ENCODE measurements at regions not wholly inside any gene's neighbourhood (a gene's known extent, or its start where the extent isn't known, plus 50 kb on each side); places are given as distances from the start of the nearest gene placed in this dataset.

DNA sequence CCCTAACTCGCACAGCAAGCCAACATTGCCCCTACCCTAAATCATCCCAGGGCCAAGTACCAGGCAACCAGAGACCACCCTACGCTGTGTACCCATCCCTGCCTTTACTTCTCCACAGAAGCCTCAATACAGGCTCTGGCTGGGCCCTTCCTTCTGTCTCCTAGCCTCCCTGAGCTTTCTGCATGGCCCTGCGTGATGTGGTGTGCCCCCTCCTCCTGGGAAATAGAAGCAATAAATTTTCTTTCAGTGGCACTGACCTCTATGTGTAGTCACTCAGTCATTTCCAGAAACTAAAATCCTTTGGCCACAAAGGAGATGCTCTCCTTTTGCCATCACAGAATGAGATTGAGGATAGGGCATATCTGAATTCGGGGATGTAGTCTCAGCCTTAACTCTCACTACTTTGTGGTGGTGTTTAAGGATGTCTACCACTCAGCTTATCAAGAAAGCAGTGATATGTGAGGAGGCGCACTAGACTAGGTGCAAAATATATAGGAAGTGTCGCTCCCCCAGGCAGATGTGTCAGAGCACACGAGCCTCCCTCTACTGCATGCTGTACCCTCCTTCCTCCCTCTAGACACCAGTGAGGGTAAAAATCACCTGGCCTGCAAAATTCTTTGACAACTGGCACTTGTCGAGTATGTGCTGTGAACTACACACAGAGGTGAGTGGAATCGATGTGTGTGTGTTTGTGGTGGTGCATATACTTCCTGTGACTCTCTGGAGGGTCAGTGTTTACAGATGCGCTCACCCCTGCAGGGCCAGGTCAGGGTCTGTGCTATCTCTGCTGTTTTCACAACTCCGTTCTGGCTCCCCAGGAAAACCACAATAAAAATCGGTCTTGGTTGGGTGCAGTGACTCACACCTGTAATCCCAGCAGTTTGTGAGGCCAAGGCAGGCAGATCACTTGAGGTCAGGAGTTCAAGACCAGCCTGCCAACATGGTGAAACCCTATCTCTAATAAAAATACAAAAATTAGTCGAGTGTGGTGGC lies 825.9 kb upstream of the IGFBP3 start:
- no peak for DNase-seq

DNA sequence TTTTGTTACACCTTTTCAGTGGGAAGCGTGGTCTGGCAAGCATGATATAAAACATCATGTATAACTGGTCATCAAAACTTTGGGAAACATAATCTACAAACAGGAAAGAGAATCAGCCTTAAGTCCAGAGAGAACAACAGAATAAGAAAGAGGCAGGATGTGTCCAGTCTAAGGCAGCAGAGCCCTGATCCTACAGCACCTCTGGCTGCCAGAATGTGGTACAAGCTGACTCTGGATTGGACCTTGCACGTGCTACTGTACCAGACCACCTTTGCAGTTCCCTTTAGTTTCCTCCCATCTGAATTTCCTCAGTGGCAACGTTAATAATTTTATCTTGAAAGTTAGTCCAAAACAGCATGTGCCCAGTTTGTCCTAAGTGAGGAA lies 824.6 kb upstream of the IGFBP3 start:
- no peak for DNase-seq

DNA sequence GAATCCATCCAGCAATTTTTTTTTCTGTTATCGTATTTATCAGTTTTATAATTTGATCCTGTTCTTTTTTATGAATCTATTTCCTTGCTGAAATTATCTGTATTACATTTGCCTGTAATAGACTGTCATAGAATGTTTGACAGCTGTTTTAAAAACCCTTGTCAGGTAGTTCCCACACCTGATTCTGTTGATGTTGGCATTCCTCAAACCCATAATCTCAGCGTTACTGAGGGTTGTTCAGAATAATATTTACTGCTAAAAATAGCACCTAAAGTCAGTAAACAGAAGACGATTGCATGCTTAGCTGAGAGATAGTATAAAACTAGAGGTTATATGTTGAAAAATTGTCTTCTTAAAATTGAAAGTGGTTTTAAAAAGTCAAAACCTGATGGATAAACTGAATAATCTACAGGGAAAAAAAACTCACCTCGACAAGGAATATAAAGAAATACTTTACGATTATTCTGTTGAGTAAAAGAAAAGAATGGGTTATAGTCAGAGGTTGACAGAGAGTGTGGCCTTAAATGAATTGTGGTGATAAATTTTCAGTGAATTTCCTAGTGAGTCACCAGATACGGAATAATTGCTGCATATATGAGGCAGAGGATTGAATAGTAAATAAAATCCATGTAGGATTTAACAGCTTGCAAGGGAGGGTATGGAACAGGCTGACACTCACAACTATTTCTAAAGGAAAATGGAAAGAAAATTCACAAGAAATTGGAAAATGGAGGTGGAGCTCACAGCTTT lies 824.1 kb upstream of the IGFBP3 start:
- no peak for DNase-seq

DNA sequence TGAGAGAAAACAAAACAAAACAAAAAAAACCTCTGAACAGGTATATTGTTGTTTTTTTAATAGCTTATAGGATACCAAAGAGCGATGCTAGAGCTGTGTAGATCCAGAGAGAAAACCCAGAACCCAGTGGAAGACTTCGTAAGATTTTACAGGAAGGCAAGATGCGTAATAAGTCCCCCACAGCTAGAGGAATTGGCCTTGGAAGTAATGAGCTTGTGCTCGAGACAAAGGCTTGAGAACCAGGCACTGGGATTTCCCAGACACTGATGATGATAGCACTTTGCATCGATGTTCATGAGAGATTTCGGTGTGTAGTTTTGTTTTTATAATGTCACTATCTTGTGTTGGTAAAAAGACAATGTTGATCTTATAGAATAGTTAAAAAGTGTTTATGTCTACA lies 821.5 kb upstream of the IGFBP3 start:
- DNase-seq, result no peak

DNA sequence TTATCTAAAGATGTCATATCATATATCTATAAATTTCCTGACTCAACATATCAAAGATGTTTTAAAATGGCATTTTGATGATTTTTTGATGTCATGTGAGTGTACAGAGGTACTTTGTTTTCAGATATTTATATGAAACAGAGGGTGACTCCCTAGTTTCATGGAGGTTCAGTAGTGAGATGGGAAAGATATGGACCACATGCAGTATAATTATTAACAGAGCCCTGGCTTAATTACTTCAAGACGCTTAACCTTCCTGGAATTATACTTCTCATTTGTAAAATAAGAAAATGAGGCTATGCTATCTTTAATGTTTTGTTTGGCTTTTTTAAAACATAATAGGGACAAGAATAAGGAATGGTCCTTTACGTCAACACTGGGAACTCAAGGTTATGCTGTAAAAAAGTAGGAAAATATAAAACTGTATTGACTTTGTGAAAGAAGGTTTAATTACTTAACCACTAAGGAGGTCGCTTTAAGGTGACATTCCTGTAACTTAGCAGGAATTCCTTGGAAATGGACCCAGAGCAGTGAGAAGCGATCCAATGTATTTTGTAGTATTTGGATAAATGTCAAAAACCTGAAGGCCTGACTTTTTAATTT lies 821.0 kb upstream of the IGFBP3 start:
- DNase-seq, result no peak

DNA sequence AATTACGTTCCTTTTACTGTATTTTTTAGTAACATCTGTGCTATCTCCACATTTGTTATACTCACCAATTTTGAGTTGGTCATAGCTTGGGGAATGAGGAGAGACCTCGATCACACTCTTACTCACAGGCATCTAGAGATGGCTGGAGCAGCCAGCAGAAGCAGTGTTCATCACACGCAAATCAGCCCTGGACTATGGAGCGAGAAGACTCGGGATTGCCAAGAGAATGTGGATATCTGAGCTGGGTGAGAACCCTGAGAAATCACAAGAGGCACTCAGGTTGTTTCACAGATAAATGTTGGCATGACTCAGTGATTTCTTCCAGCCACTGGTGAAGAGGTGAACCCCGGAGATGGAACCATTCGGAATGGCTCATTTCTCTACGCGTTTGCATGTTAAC lies 820.1 kb upstream of the IGFBP3 start:
- no peak for DNase-seq

DNA sequence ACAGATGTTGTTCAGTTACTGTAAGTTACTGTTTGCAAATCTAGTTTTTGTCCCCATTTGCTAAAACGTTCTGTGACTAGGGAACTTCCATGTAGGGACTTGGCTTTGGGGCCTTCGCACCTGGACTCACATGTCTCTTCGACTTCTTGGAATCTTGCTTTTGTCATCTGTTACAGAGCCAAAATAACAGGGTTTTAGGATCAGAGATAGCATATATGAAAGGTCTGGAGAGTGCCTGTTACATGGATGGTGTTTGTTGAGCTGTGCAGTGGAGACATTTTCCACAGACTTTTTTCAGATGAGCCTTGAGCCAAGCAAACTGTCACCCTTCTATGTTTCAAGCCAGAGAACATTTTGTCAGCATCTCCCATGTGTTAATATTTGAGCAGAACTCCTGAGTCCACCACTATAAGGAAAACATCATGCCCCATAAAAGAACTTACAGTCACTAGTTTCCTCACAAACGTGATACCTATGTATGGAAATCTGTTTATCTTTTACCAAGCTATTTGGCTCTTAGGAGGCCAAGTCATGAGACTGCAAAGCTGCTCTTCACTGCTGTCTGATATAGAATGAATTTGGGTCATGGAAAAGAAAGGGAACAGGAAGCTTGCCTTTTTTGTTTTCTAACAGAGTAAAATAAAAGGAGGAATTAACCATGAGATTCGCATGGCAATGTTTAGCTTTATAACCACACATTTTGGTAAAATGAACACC lies 818.6 kb upstream of the IGFBP3 start:
- no peak for DNase-seq

DNA sequence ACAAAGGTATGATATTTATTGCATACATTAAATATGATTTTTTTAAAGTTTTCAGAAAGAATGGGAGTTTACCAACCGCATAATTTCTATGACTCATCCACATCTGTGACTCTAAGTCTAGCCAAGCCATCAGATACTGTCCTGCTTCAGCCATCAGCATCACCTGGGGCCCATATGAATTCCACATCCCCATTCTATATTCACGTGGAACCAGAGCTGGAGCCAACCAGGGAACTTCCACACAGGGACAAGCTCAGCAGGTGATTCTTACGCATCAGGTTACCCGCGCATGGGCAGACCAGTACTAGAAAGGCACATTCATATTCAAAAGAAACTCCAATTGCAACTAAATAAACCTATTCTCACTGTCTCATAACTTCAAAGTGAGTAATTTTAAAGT lies 817.7 kb upstream of the IGFBP3 start:
- DNase-seq, result no peak

DNA sequence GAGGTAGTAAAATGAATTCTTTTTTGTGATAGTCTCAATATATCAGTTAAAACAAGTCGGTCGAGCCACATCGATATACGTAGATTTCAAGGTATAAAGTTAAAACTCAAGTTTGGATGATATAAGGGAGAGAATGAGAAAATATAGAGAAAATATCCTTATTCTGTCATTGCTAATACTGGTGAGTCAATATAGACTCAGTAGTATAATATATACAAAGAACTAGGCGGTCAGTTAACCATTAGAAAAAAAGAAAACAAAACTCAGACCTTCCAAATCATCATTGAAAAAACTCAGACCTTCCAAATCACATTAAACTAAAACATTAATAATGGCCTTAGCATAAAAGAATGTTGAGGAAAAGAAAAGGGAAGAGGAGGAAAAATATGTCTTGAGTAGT lies 817.1 kb upstream of the IGFBP3 start:
- DNase-seq, result no peak

DNA sequence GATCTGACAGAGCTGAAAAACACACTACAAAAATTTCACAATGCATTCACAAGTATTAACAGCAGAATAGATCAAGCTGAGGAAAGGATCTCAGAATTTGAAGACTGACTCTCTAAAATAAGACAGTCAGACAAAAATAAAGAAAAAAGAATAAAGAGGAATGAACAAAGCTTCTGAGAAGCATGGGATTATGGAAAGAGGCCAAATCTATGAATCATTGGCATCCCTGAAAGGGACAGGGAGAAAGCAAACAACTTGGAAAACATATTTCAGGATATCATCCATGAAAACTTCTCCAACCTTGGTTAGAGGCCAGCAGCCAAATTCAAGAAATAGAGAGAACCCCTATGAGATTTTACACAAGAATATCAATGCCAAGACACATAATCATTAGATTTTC lies 804.8 kb upstream of the IGFBP3 start:
- no peak for DNase-seq

DNA sequence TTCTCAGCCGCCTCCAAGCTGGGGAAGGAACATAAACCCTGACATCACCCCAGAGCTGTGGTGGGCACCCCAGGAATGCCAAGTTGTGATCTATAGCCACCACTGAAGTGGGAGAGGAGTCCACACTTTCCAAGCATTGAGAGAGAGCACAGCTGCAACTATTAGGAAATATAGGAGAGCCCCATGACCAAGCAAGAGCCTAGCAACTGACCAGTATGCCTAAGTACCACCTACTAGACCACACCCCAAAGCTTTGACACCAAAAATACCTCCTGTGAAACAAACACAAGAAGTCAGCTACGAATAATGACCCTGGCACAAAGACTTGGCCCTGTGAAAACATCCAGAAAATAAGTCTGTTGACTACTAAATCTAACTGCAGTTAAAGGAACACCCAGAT lies 804.1 kb upstream of the IGFBP3 start:
- DNase-seq, result no peak

DNA sequence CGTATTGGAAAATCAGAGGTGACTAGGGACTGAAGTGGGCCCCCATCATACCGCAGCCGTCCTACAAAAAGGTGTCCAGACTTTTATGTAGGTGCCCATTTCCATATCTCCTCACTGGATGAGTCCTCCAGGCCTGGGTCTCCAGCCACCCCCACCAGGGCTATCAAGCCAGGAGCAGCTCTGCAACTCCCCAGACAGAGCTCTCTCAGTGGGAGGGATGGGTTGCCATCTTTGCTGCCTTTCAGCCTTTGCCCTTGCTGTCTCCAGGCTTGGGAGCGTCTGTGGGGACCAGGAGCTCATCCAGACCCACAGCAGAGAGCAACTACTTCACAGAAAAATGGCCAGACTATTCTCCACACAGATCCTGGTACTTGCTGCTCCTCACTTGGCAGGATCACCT lies 802.7 kb upstream of the IGFBP3 start:
- DNase-seq, result no peak

DNA sequence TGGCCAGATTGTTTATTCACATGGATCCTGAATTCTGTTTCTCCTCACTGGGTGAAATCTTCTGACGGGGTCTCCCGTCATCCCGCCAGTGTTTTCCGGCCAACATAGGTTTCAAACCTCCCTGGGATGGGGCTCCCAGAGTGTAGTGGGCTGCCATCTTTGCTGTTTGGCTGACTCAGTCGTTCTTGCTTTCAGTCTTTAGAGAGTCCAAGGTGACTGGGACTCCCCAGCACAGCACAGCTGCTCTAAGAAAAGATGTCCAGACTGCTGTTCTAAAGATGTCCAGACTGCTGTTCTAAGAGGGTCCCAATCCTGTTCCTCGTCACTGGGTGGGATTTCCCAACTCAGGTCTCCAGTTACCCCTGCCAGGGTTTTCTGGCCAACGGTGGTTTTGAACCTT lies 801.9 kb upstream of the IGFBP3 start:
- no peak for DNase-seq

DNA sequence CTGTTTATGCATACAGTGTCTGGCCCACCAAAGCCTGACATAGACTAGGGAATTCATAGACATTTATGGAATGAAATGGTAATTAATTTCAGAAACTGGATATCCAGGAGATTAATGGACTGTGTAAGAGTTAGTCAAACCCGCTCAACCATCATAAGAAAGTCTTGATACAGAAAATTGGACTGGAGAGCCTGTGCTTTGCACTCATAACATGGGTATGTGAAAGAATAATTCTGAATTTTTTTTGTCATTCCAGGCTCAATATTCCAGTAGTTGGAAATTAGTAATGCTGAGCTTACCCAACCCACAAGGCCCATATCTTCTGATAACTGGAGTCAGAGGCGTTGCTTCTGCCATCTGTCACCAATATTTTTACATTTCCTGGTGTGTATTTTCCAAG lies 799.7 kb upstream of the IGFBP3 start:
- DNase-seq, result no peak

DNA sequence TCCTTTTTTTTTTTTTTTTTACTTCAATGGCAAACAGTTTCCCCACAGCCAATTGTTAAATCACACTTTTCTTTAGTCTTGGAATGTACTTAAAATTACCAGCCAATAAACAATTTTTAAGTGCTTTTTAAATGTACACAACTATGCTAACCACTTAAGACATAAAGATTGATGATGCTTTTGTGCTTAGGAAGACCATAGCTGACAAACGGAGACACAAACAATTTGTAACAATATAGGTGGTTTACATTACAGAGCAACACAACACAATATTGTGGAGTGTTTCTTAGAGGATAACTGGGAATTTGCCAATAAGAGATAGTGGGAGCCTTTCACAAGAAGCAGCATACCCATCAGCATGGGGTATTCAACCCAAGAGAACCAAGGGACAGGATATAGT lies 798.5 kb upstream of the IGFBP3 start:
- DNase-seq, result no peak

DNA sequence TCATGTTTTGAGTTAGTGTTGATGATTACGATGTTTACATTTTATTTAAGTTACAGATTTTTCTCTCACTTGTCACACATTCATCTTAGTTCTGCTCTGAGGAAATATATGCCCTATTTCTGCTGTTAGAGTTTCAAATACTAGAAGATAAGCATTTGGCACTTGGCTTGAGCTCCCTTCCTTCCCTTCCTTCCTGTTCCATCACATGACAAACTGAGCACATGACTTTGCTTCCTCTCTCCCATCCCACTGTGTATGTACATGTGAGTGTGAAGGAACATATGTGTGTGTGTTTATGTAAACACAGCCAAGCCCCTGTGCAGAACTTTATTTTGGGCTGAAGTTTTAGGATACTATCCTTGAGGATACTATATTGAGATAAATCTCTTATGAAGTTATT lies 795.9 kb upstream of the IGFBP3 start:
- DNase-seq, result no peak

DNA sequence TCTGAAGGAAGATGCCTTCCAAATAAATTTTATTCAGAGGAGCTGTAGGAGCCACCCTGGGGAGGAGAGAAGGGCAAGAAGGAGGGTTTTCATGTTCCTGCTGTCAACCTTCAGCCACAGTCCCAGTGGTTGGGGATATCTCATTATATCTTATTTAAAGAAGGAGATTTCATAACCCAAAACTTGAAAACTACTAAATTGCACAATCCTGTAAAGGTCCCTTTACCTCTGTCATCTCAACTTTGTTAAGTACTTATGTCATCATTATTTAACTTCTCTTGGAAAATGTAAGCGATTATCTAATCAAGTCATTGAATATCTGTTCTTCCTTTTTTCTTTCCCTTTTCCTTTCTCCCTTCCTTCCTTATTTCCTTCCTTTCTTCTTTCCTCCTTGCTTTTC lies 794.5 kb upstream of the IGFBP3 start:
- DNase-seq, result no peak

DNA sequence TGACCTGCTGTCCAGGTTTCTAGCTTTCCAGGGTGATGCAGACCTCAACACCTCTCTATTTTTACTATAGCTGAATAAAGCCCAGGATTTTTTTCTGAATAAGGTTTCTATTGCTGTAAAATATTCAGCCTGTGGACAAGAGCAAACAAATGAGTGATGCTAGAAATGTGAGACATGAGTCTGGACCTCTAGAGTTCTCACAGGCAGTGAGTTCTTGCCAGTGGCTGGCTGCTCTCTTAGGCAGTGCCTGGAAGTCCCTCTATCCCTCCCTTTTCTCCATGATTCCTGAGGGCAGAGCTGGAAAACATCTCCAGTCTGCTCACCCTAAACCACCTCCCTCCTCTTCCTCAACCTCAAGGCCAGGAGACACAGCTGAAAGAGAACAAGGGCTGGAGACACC lies 793.8 kb upstream of the IGFBP3 start:
- DNase-seq, result no peak

DNA sequence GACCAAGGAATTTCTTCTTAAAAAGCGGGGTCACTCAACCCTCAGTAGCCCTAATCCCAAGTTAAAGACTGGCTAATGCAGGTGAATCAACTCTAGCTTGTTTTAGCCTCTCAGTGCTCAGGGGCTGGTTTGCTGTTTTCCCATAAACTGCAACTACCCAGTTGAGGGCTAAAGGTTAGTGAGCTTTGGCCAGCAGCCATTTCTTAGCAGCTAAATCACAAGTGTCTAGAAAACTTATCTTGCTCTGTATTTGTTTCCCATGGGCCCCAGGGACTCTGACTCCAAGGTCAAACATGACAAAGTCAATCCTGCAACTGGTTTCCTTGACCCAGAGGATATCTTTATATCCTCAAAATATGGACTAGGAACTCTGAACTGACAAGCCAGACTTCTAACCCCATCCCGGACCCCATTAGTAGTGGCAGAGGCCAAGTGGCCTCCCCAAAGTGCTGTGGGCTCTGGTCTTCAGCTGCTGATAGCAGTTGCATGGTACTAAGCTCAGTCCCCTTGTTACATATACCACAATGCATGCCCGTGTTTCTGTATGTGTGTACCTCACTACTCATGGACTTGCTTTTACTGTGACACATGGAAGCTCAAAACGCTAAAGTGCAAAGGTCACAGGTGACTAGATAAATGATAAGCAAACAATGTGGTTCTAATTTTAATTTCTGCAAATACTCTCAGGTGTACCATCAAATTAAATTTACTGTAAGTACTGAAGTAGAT lies 793.0 kb upstream of the IGFBP3 start:
- DNase-seq, result no peak

DNA sequence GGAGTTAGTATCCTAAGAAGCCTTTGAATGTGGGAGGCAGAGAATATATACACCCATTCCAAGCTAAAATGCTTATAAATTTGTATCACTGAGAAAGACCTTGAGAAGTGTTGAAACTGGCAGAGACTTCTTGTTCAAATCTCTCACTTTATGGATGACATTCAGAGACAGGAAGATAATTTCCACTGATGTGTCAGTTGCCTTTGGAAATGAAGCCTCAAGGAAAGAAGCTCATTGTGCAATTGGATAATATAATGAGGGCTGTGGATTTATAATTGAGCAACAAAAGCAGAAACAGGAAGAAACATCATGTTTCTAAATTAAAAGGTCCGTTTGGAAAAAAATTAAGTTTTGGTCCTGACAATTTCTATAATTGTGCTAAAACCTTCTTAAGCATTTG lies 789.9 kb upstream of the IGFBP3 start:
- DNase-seq, result no peak

DNA sequence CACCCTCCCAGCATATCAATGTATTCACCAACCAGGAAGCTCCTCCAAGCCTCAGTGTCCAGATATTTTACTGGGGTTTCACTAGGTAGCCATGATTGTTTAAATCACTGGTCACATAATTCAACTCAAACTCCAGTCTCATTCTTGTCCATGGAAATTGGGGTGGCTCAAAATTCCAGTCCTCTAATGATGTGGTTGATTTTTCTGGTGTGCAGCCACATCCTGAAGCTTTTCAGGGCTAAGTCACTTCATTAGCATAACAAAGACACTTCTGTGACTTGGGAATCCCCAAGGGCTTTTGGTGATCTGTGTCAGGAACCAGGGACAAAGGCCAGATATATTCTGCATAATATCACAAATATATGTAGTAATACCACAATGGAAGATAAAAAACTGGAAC lies 786.9 kb upstream of the IGFBP3 start:
- no peak for DNase-seq
